ENCODE measurements at regions not wholly inside any gene's neighbourhood (a gene's known extent, or its start where the extent isn't known, plus 50 kb on each side); places are given as distances from the start of the nearest gene placed in this dataset.

GRCh38 chr5:92703976-92704375 is 877.0 kb downstream of the NR2F1-AS1 start:
- TF ChIP-seq, protein P1, sequence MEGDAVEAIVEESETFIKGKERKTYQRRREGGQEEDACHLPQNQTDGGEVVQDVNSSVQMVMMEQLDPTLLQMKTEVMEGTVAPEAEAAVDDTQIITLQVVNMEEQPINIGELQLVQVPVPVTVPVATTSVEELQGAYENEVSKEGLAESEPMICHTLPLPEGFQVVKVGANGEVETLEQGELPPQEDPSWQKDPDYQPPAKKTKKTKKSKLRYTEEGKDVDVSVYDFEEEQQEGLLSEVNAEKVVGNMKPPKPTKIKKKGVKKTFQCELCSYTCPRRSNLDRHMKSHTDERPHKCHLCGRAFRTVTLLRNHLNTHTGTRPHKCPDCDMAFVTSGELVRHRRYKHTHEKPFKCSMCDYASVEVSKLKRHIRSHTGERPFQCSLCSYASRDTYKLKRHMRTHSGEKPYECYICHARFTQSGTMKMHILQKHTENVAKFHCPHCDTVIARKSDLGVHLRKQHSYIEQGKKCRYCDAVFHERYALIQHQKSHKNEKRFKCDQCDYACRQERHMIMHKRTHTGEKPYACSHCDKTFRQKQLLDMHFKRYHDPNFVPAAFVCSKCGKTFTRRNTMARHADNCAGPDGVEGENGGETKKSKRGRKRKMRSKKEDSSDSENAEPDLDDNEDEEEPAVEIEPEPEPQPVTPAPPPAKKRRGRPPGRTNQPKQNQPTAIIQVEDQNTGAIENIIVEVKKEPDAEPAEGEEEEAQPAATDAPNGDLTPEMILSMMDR (conservative IDR thresholded peaks at IDR 0.05 in 1 of 2, IDR thresholded peaks at IDR 0.05 in 1 of 2; ENCODE audit: low read depth in 1 of 2, low read length in 2 of 2): no peak
- TF ChIP-seq EZH2 (IDR thresholded peaks at IDR 0.05; ENCODE audit: low read length, missing control alignments): no peak

Measured in fibroblast of lung (primary cell).